Bronchial epithelial cell (primary cell): ENCODE measurements at regions not wholly inside any gene's neighbourhood (a gene's known extent, or its start where the extent isn't known, plus 50 kb on each side); places are given as distances from the start of the nearest gene placed in this dataset.

Source experiments
- DNase-seq: peaks from one replicate; pipeline ENCODE4 v3.0.0-alpha.2; 2010; ENCODE audit warnings: low read depth
- FAIRE-seq: peaks from 2 replicates; lab custom pipeline; 2011; peaks lifted over from hg19 to GRCh38; lab: Jason Lieb, UNC
- H3K27me3 ChIP-seq: 2 replicates; pipeline ENCODE4 v1.5.1; 2011; ENCODE audit warnings: low read length; ENCODE audit not compliant: control insufficient read depth, insufficient read depth
- H3K36me3 ChIP-seq: 2 replicates; pipeline ENCODE4 v1.5.1; 2011; ENCODE audit warnings: low read length; ENCODE audit not compliant: control insufficient read depth, insufficient read depth
- H3K4me3 ChIP-seq: 2 replicates; pipeline ENCODE4 v1.5.1; 2011; ENCODE audit warnings: mild to moderate bottlenecking, low read depth, low read length, control low read depth
- CTCF ChIP-seq: IDR thresholded peaks from 2 replicates; pipeline ENCODE4 v1.5.1; 2011; ENCODE audit warnings: mild to moderate bottlenecking, moderate library complexity, low read length, control low read depth, inconsistent platforms; ENCODE audit not compliant: insufficient read depth, severe bottlenecking

- Histone ChIP-seq H3K4me3 (no peak overlapping the region), H3K36me3 (no peaks in the 10 kb centered on the region), H3K27me3 (no peaks in the 10 kb centered on the region)
- DNase-seq (no peak), FAIRE-seq (no peak)
- TF ChIP-seq CTCF, result no peak
Measured at GRCh38 chr1:183736343-183736742, 68.6 kb upstream of the RGL1 start.

- no peak for FAIRE-seq
- Histone ChIP-seq H3K27me3 (peaks cover under 1% of the 10 kb centered on the region), H3K36me3 (no peaks in the 10 kb centered on the region), H3K4me3 (no peak overlapping the region)
- TF ChIP-seq CTCF, result no peak
- DNase-seq, result no peak
Measured at GRCh38 chr1:183735069-183735860, 69.7 kb upstream of the RGL1 start.

GRCh38 chr1:183734543-183735036 lies 70.3 kb upstream of the RGL1 start:
- TF ChIP-seq CTCF, result no peak
- FAIRE-seq (no peak), DNase-seq (no peak)
- H3K4me3 ChIP-seq, result no peak overlapping the region
- peaks cover 2% of the 10 kb centered on the region for H3K27me3 ChIP-seq
- no peaks in the 10 kb centered on the region for H3K36me3 ChIP-seq

GRCh38 chr1:183733715-183734114 lies 71.2 kb upstream of the RGL1 start:
- DNase-seq (no peak), FAIRE-seq (no peak)
- H3K27me3 ChIP-seq, result peaks cover 2% of the 10 kb centered on the region
- H3K4me3 ChIP-seq, result no peak overlapping the region
- no peaks in the 10 kb centered on the region for H3K36me3 ChIP-seq
- TF ChIP-seq CTCF, result no peak

GRCh38 chr1:183732236-183732880 lies 72.6 kb upstream of the RGL1 start:
- FAIRE-seq, result no peak
- no peaks in the 10 kb centered on the region for H3K36me3 ChIP-seq
- H3K4me3 ChIP-seq, result no peak overlapping the region

More at GRCh38 chr1:183732236-183732880, 72.6 kb upstream of the RGL1 start:
- no peak for TF ChIP-seq CTCF
- peaks cover 2% of the 10 kb centered on the region for H3K27me3 ChIP-seq
- no peak for DNase-seq
